H1 (cell line): ENCODE measurements at regions not wholly inside any gene's neighbourhood (a gene's known extent, or its start where the extent isn't known, plus 50 kb on each side); places are given as distances from the start of the nearest gene placed in this dataset.

Experiments used
- CTCF ChIA-PET: fragments of 300-600 bp; sonication (Branson Sonifier 250); formaldehyde crosslinking; loops from one replicate; lab custom pipeline; 2021; ENCODE audit not compliant: partially characterized antibody; lab: Charles Lee
- POLR2A ChIA-PET: fragments of 300-600 bp; sonication (Branson Sonifier 250); formaldehyde crosslinking; loops from one replicate; lab custom pipeline; 2021; ENCODE audit warnings: inconsistent platforms; ENCODE audit not compliant: partially characterized antibody; lab: Charles Lee
- DNase-seq, 2 experiments: peaks; one replicate each; pipeline versions ENCODE4 v3.0.0 to v3.0.0-alpha.2; 2010 to 2022; ENCODE audit warnings: low spot score in 2 of 2, low read depth in 1 of 2, mixed read lengths in 1 of 2
- FAIRE-seq: peaks from 2 replicates; lab custom pipeline; 2011; peaks lifted over from hg19 to GRCh38; lab: Jason Lieb, UNC
- H2AFZ ChIP-seq: 2 replicates; pipeline ENCODE4 v1.8.1; 2012; ENCODE audit warnings: low read length, inconsistent platforms
- H2AK5ac ChIP-seq: 2 replicates; pipeline ENCODE4 v1.6.1; 2013; ENCODE audit warnings: low read depth, low read length
- H2BK120ac ChIP-seq: replicated peaks from 2 replicates; pipeline ENCODE3; 2013; ENCODE audit warnings: low read depth, low read length, inconsistent platforms
- H2BK12ac ChIP-seq: 2 replicates; pipeline ENCODE4 v1.6.1; 2013; ENCODE audit warnings: low read depth, low read length
- H2BK15ac ChIP-seq: 2 replicates; pipeline ENCODE4 v1.6.1; 2013; ENCODE audit warnings: low read length
- H2BK20ac ChIP-seq: 2 replicates; pipeline ENCODE4 v1.6.1; 2013; ENCODE audit warnings: low read length
- H2BK5ac ChIP-seq: 2 replicates; pipeline ENCODE4 v1.6.1; 2013; ENCODE audit warnings: low read depth, low read length
- H3K14ac ChIP-seq: 2 replicates; pipeline ENCODE4 v1.6.1; 2013; ENCODE audit warnings: inconsistent platforms; ENCODE audit not compliant: insufficient read length
- H3K18ac ChIP-seq: 2 replicates; pipeline ENCODE4 v1.6.1; 2013; ENCODE audit warnings: low read length; ENCODE audit errors: extremely low read depth
- H3K23ac ChIP-seq: 2 replicates; pipeline ENCODE4 v1.6.1; 2013; ENCODE audit warnings: inconsistent platforms; ENCODE audit not compliant: insufficient read length
- H3K23me2 ChIP-seq: 2 replicates; pipeline ENCODE4 v1.6.1; 2013; ENCODE audit warnings: low read depth, low read length
- H3K27ac ChIP-seq: 2 replicates; pipeline ENCODE4 v1.6.1; 2011; ENCODE audit warnings: low read depth, low read length, inconsistent platforms
- H3K27me3 ChIP-seq, 4 experiments: replicated peaks in 1 of 4; 1 replicate in 1 of 4; 2 replicates in 3 of 4; pipeline versions ENCODE4 v1.6.1 to v1.8.1; 2011 to 2013; ENCODE audit warnings: low read length in 3 of 4, mild to moderate bottlenecking in 3 of 4, inconsistent platforms in 2 of 4, mixed read lengths in 2 of 4, moderate library complexity in 1 of 4; ENCODE audit not compliant: control insufficient read depth in 3 of 4, insufficient read depth in 3 of 4; ENCODE audit errors: extremely low read depth in 1 of 4
- H3K36me3 ChIP-seq, 4 experiments: 2 replicates each; pipeline versions ENCODE4 v1.6.1 to v1.8.1; 2011 to 2013; ENCODE audit warnings: mild to moderate bottlenecking in 4 of 4, low read length in 3 of 4, moderate library complexity in 2 of 4, control low read depth in 1 of 4, inconsistent platforms in 1 of 4; ENCODE audit not compliant: insufficient read depth in 4 of 4, control insufficient read depth in 2 of 4
- H3K4ac ChIP-seq: replicated peaks from 2 replicates; pipeline ENCODE3; 2013; ENCODE audit warnings: low read length, low read depth, mixed read lengths, inconsistent platforms; ENCODE audit not compliant: insufficient read length
- H3K4me1 ChIP-seq, 4 experiments: replicated peaks in 1 of 4; 1 replicate in 1 of 4; 2 replicates in 3 of 4; pipeline versions ENCODE4 v1.6.1 to v1.8.1; 2011 to 2013; ENCODE audit warnings: low read length in 3 of 4, inconsistent platforms in 2 of 4, mixed read lengths in 1 of 4; ENCODE audit not compliant: insufficient read depth in 4 of 4, control insufficient read depth in 3 of 4
- H3K4me2 ChIP-seq, 2 experiments: 2 replicates each; pipeline versions ENCODE4 v1.6.1 to v1.8.1; 2011 to 2013; ENCODE audit warnings: low read depth in 2 of 2, low read length in 2 of 2, control low read depth in 1 of 2, inconsistent platforms in 1 of 2, mild to moderate bottlenecking in 1 of 2; ENCODE audit not compliant: insufficient read depth in 1 of 2
- H3K4me3 ChIP-seq, 4 experiments: fragments of 200-600, 300-600 bp in 1 of 4; sonication (generic), shearing (Covaris generic), sonication (Bioruptor Twin) in 1 of 4; 2 replicates each; pipeline versions ENCODE4 v1.5.1 to v1.8.1; 2011 to 2016; ENCODE audit warnings: low read length in 4 of 4, low read depth in 3 of 4, control low read depth in 2 of 4, inconsistent platforms in 2 of 4, mild to moderate bottlenecking in 2 of 4, mixed read lengths in 1 of 4, moderate library complexity in 1 of 4; ENCODE audit not compliant: insufficient read depth in 2 of 4; ENCODE audit errors: extremely low read depth in 1 of 4
- H3K56ac ChIP-seq: replicated peaks from 2 replicates; pipeline ENCODE3; 2013; ENCODE audit warnings: low read depth, mild to moderate bottlenecking, mixed read lengths, low read length, inconsistent platforms; ENCODE audit not compliant: insufficient read length
- H3K79me1 ChIP-seq: 2 replicates; pipeline ENCODE4 v1.6.1; 2013; ENCODE audit warnings: low read depth, low read length, control low read depth
- H3K79me2 ChIP-seq, 2 experiments: 2 replicates each; pipeline versions ENCODE4 v1.6.1 to v1.8.1; 2012 to 2013; ENCODE audit warnings: low read length in 2 of 2, mild to moderate bottlenecking in 2 of 2, inconsistent platforms in 1 of 2; ENCODE audit not compliant: insufficient read depth in 2 of 2, control insufficient read depth in 1 of 2
- H3K9ac ChIP-seq, 4 experiments: replicated peaks in 1 of 4; 1 replicate in 1 of 4; 2 replicates in 3 of 4; pipeline versions ENCODE4 v1.6.1 to v1.8.1; 2011 to 2013; ENCODE audit warnings: low read depth in 3 of 4, low read length in 3 of 4, control low read depth in 2 of 4, mild to moderate bottlenecking in 2 of 4, moderate library complexity in 2 of 4, inconsistent platforms in 1 of 4; ENCODE audit errors: extremely low read depth in 1 of 4
- H3K9me3 ChIP-seq, 2 experiments: 2 replicates each; pipeline versions ENCODE4 v1.6.1 to v1.8.1; 2012 to 2013; ENCODE audit warnings: mild to moderate bottlenecking in 2 of 2, moderate library complexity in 2 of 2, control low read depth in 1 of 2, inconsistent platforms in 1 of 2, low read depth in 1 of 2, low read length in 1 of 2, mixed read lengths in 1 of 2; ENCODE audit not compliant: insufficient read depth in 2 of 2
- H4K20me1 ChIP-seq, 2 experiments: replicated peaks in 1 of 2; 2 replicates each; pipeline versions ENCODE3 to v1.8.1; 2011 to 2013; ENCODE audit warnings: inconsistent platforms in 2 of 2, low read length in 2 of 2, mild to moderate bottlenecking in 1 of 2; ENCODE audit not compliant: insufficient read depth in 2 of 2, control insufficient read depth in 1 of 2
- H4K5ac ChIP-seq: 2 replicates; pipeline ENCODE4 v1.6.1; 2013; ENCODE audit warnings: low read length, low read depth, mixed read lengths, inconsistent platforms; ENCODE audit not compliant: insufficient read length
- H4K8ac ChIP-seq: 2 replicates; pipeline ENCODE4 v1.8.0; 2013; ENCODE audit warnings: mild to moderate bottlenecking, moderate library complexity, low read length, inconsistent platforms; ENCODE audit not compliant: insufficient read depth; ENCODE audit errors: extremely low read depth
- H4K91ac ChIP-seq: replicated peaks from 2 replicates; pipeline ENCODE3; 2013; ENCODE audit warnings: low read length, mixed read lengths, inconsistent platforms; ENCODE audit not compliant: insufficient read length
- ASH2L ChIP-seq: fragments of 200-600, 300-600 bp; sonication (generic); IDR thresholded peaks from one replicate; pipeline ENCODE4 v1.7.1; 2017; ENCODE audit warnings: low read length
- BCL11A ChIP-seq, 2 experiments: IDR thresholded peaks; one replicate each; pipeline ENCODE4 v1.6.1; 2011; ENCODE audit warnings: low read depth in 2 of 2, low read length in 2 of 2, mild to moderate bottlenecking in 2 of 2
- EGR1 ChIP-seq: IDR thresholded peaks from 2 replicates; pipeline ENCODE4 v1.6.1; 2011; ENCODE audit warnings: low read depth, low read length, borderline replicate concordance
- GABPA ChIP-seq: IDR thresholded peaks from 2 replicates; pipeline ENCODE4 v1.6.1; 2011; ENCODE audit warnings: mild to moderate bottlenecking, low read length, moderate library complexity, borderline replicate concordance; ENCODE audit not compliant: insufficient read depth
- GTF2F1 ChIP-seq: IDR thresholded peaks from 2 replicates; pipeline ENCODE4 v1.6.1; 2012; ENCODE audit warnings: low read depth, low read length, improper control_type of control experiment, borderline replicate concordance
- KDM4A ChIP-seq: IDR thresholded peaks from one replicate; pipeline ENCODE4 v1.7.1; 2012; ENCODE audit warnings: low read depth, mild to moderate bottlenecking, moderate library complexity, low read length, inconsistent platforms; ENCODE audit not compliant: severe bottlenecking
- NRF1 ChIP-seq: IDR thresholded peaks from 2 replicates; pipeline ENCODE4 v1.6.1; 2011; ENCODE audit warnings: mild to moderate bottlenecking, low read depth, low read length, improper control_type of control experiment
- POLR2AphosphoS5 ChIP-seq: IDR thresholded peaks from 2 replicates; pipeline ENCODE4 v1.6.1; 2011; ENCODE audit warnings: low read depth, low read length
- SIN3A ChIP-seq, 2 experiments: IDR thresholded peaks in 1 of 2; conservative IDR thresholded peaks in 1 of 2; 2 replicates each; pipeline ENCODE4 v1.6.1; 2011 to 2012; ENCODE audit warnings: low read length in 2 of 2, improper control_type of control experiment in 1 of 2, low read depth in 1 of 2, mild to moderate bottlenecking in 1 of 2
- SP4 ChIP-seq: IDR thresholded peaks from 2 replicates; pipeline ENCODE4 v1.6.1; 2012; ENCODE audit warnings: low read length, inconsistent platforms
- SUZ12 ChIP-seq: fragments of 200-600 bp; sonication (generic); IDR thresholded peaks from 2 replicates; pipeline ENCODE4 v1.6.1; 2012; ENCODE audit warnings: mild to moderate bottlenecking, inconsistent platforms, low read length, moderate library complexity, mixed read lengths
- TAF1 ChIP-seq: IDR thresholded peaks from 2 replicates; pipeline ENCODE4 v1.6.1; 2011; ENCODE audit warnings: mild to moderate bottlenecking, low read depth, low read length
- TF ChIP-seq, protein P1 (sequence below): IDR thresholded peaks from 2 replicates; pipeline ENCODE4 v1.6.1; 2012; ENCODE audit warnings: low read length, inconsistent platforms
- TF ChIP-seq, protein P2 (sequence below): IDR thresholded peaks from 2 replicates; pipeline ENCODE4 v1.6.1; 2011; ENCODE audit warnings: low read length, improper control_type of control experiment

DNA sequence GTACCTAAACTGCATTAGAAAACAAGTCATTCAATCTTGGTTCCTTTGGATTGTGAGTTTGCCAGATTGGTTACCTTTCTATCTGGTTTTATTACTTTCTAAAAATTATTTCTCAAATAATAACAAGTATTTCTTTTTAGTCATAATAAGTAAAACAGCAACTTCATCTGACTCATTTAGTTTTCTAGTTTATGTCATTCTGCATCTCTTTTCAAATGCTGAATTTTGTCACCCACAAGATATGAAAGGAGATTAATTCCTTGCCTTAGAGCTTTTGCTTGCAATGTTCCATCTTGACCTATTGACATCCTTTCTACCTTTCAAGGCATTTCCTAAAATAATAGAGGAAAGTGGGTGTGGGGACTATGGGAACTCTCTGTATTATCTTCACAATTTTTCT is 253.6 kb upstream of the PEX5L start:
- no peaks in the 10 kb centered on the region for H3K9me3 ChIP-seq
- ChIA-PET CTCF (no interaction called here), POLR2A (no interaction called here)
- H3K56ac ChIP-seq, result no peak overlapping the region
- H3K23ac ChIP-seq, result no peak overlapping the region
- DNase-seq, result no peak
- no peak overlapping the region for H2BK12ac ChIP-seq
- H2BK15ac ChIP-seq, result no peak overlapping the region
- H2AK5ac ChIP-seq, result no peak overlapping the region
- no peak overlapping the region for H2AFZ ChIP-seq
- no peak overlapping the region for H4K5ac ChIP-seq
- H3K36me3 ChIP-seq, result no peaks in the 10 kb centered on the region
- no peaks in the 10 kb centered on the region for H4K20me1 ChIP-seq
- H3K4ac ChIP-seq, result no peak overlapping the region
- no peaks in the 10 kb centered on the region for H3K79me2 ChIP-seq
- H2BK20ac ChIP-seq, result no peak overlapping the region
- no peaks in the 10 kb centered on the region for H3K27me3 ChIP-seq
- H3K9ac ChIP-seq, result no peak overlapping the region
- H3K14ac ChIP-seq, result no peak overlapping the region
- H2BK120ac ChIP-seq, result no peak overlapping the region
- no peak overlapping the region for H4K8ac ChIP-seq
- H3K79me1 ChIP-seq, result no peaks in the 10 kb centered on the region
- H2BK5ac ChIP-seq, result no peak overlapping the region
- H3K18ac ChIP-seq, result no peak overlapping the region
- no peaks in the 10 kb centered on the region; the same call in 1 of the 2 replicates for H3K23me2 ChIP-seq
- H4K91ac ChIP-seq, result no peak overlapping the region
- H3K4me3 ChIP-seq, result no peak overlapping the region
- H3K4me2 ChIP-seq, result no peak overlapping the region
- H3K4me1 ChIP-seq, result no peaks in the 10 kb centered on the region
- no peak overlapping the region for H3K27ac ChIP-seq
- no peak for FAIRE-seq
- TF ChIP-seq ASH2L (no peak), SP4 (no peak), EGR1 (no peak), NRF1 (no peak), SUZ12 (no peak), KDM4A (no peak), GABPA (no peak), TAF1 (no peak), BCL11A (IDR thresholded peaks at IDR 0.05; ENCODE audit: low read depth in 2 of 2, low read length in 2 of 2) (no peak), GTF2F1 (no peak), SIN3A (conservative IDR thresholded peaks at IDR 0.05 in 1 of 2, IDR thresholded peaks at IDR 0.05 in 1 of 2; ENCODE audit: low read depth in 1 of 2, low read length in 2 of 2) (no peak), POLR2AphosphoS5 (no peak)
- TF ChIP-seq, protein P1, sequence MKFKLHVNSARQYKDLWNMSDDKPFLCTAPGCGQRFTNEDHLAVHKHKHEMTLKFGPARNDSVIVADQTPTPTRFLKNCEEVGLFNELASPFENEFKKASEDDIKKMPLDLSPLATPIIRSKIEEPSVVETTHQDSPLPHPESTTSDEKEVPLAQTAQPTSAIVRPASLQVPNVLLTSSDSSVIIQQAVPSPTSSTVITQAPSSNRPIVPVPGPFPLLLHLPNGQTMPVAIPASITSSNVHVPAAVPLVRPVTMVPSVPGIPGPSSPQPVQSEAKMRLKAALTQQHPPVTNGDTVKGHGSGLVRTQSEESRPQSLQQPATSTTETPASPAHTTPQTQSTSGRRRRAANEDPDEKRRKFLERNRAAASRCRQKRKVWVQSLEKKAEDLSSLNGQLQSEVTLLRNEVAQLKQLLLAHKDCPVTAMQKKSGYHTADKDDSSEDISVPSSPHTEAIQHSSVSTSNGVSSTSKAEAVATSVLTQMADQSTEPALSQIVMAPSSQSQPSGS, result no peak
- TF ChIP-seq, protein P2, sequence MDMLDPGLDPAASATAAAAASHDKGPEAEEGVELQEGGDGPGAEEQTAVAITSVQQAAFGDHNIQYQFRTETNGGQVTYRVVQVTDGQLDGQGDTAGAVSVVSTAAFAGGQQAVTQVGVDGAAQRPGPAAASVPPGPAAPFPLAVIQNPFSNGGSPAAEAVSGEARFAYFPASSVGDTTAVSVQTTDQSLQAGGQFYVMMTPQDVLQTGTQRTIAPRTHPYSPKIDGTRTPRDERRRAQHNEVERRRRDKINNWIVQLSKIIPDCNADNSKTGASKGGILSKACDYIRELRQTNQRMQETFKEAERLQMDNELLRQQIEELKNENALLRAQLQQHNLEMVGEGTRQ, result no peak
